Endothelial cell of umbilical vein (primary cell): ENCODE measurements at regions not wholly inside any gene's neighbourhood (a gene's known extent, or its start where the extent isn't known, plus 50 kb on each side); places are given as distances from the start of the nearest gene placed in this dataset.
"Not testable (repeated sequence)": the region's sequence is repeated elsewhere in the genome, so short reads cannot be mapped to it uniquely, and the experiment has no call there.

ENCODE experiments used
- BruUV-seq: library from RNA; stranded (reverse); fragments of 400-500 nt; replicated peaks from 2 replicates; lab custom pipeline; 2021; lab: Mats Ljungman, UMichigan
- CTCF ChIA-PET: fragments of 300-600, 350-600 bp; sonication (Branson Sonifier 250); formaldehyde crosslinking; loops from one replicate; lab custom pipeline; 2021; ENCODE audit warnings: antibody characterized with exemption, inconsistent platforms; lab: Charles Lee
- POLR2A ChIA-PET: fragments of 300-600, 350-600 bp; sonication (Branson Sonifier 250); formaldehyde crosslinking; loops from one replicate; lab custom pipeline; 2021; ENCODE audit warnings: antibody characterized with exemption, inconsistent platforms; lab: Charles Lee
- DNase-seq: peaks from one replicate; pipeline ENCODE4 v3.0.0-alpha.2; 2011; ENCODE audit warnings: low read depth, low spot score
- FAIRE-seq: peaks from 2 replicates; lab custom pipeline; 2011; peaks lifted over from hg19 to GRCh38; lab: Jason Lieb, UNC
- H2AFZ ChIP-seq: 2 replicates; pipeline ENCODE4 v1.6.0; 2012; ENCODE audit warnings: low read depth, low read length, control low read depth, inconsistent platforms
- H3K27ac ChIP-seq: 2 replicates; pipeline ENCODE4 v1.5.1; 2011; ENCODE audit warnings: low read depth, mild to moderate bottlenecking, control low read depth, low read length, moderate library complexity; ENCODE audit not compliant: insufficient read depth
- H3K27me3 ChIP-seq, 2 experiments: 2 replicates each; pipeline versions ENCODE4 v1.6.0 to v1.6.1; 2011; ENCODE audit warnings: low read length in 2 of 2, mixed read lengths in 1 of 2; ENCODE audit not compliant: control insufficient read depth in 2 of 2, insufficient read depth in 2 of 2
- H3K36me3 ChIP-seq, 2 experiments: 2 replicates in 1 of 2; 3 replicates in 1 of 2; pipeline ENCODE4 v1.5.1; 2011; ENCODE audit warnings: low read length in 2 of 2, mild to moderate bottlenecking in 1 of 2, moderate library complexity in 1 of 2; ENCODE audit not compliant: control insufficient read depth in 2 of 2, insufficient read depth in 2 of 2; ENCODE audit errors: extremely low read depth in 1 of 2
- H3K4me1 ChIP-seq: 3 replicates; pipeline ENCODE4 v1.5.1; 2011; ENCODE audit warnings: mild to moderate bottlenecking, low read length; ENCODE audit not compliant: control insufficient read depth, insufficient read depth; ENCODE audit errors: extremely low read depth
- H3K4me2 ChIP-seq: 2 replicates; pipeline ENCODE4 v1.6.1; 2011; ENCODE audit warnings: low read length, control low read depth, mixed read lengths; ENCODE audit not compliant: insufficient read depth
- H3K4me3 ChIP-seq, 3 experiments: fragments of 200-600 bp in 1 of 3; sonication (generic), shearing (Covaris generic) in 1 of 3; replicated peaks in 1 of 3; 2 replicates each; pipeline ENCODE4 v1.5.1; 2011 to 2016; ENCODE audit warnings: control low read depth in 3 of 3, low read length in 3 of 3, mild to moderate bottlenecking in 2 of 3, inconsistent platforms in 1 of 3, low read depth in 1 of 3, moderate library complexity in 1 of 3; ENCODE audit not compliant: insufficient read depth in 1 of 3
- H3K79me2 ChIP-seq: 2 replicates; pipeline ENCODE4 v1.6.0; 2012; ENCODE audit warnings: low read length, inconsistent platforms; ENCODE audit not compliant: control insufficient read depth, insufficient read depth
- H3K9ac ChIP-seq: replicated peaks from 2 replicates; pipeline ENCODE3; 2011; ENCODE audit warnings: low read length, control low read depth; ENCODE audit not compliant: insufficient read depth; ENCODE audit errors: extremely low read depth
- H3K9me1 ChIP-seq: replicated peaks from 3 replicates; pipeline ENCODE4 v1.6.0; 2011; ENCODE audit warnings: mild to moderate bottlenecking, low read length; ENCODE audit not compliant: control insufficient read depth, insufficient read depth; ENCODE audit errors: extremely low read depth
- H3K9me3 ChIP-seq: replicated peaks from 2 replicates; pipeline ENCODE4 v1.5.1; 2012; ENCODE audit warnings: low read length, inconsistent platforms; ENCODE audit not compliant: control insufficient read depth, insufficient read depth
- H4K20me1 ChIP-seq: replicated peaks from 2 replicates; pipeline ENCODE3; 2011; ENCODE audit warnings: mild to moderate bottlenecking, low read length; ENCODE audit not compliant: control insufficient read depth, insufficient read depth; ENCODE audit errors: extremely low read depth
- CTCF ChIP-seq, 2 donors: IDR thresholded peaks; 1 replicate in 1 of 2; 2 replicates in 1 of 2; pipeline ENCODE4 v1.5.1; 2011; ENCODE audit warnings: low read length in 2 of 2, mild to moderate bottlenecking in 2 of 2, moderate library complexity in 2 of 2, control low read depth in 1 of 2, inconsistent platforms in 1 of 2, low read depth in 1 of 2; ENCODE audit not compliant: insufficient read depth in 1 of 2; ENCODE audit errors: extremely low read depth in 1 of 2
- EZH2 ChIP-seq: IDR thresholded peaks from 2 replicates; pipeline ENCODE4 v1.6.1; 2012; ENCODE audit warnings: borderline replicate concordance, low read depth, mild to moderate bottlenecking, moderate library complexity, low read length, inconsistent platforms; ENCODE audit not compliant: severe bottlenecking
- FOS ChIP-seq: IDR thresholded peaks from 2 replicates; pipeline ENCODE4 v1.6.1; 2011; ENCODE audit warnings: mild to moderate bottlenecking, low read length, moderate library complexity, borderline replicate concordance; ENCODE audit not compliant: insufficient read depth
- GATA2 ChIP-seq: IDR thresholded peaks from 2 replicates; pipeline ENCODE4 v1.7.0; 2011; ENCODE audit warnings: low read depth, mild to moderate bottlenecking, moderate library complexity, mixed read lengths, low read length; ENCODE audit not compliant: insufficient read length, insufficient read depth
- JUN ChIP-seq: IDR thresholded peaks from 2 replicates; pipeline ENCODE4 v1.6.1; 2011; ENCODE audit warnings: borderline replicate concordance, low read depth; ENCODE audit not compliant: insufficient read length, insufficient read depth
- MAX ChIP-seq: IDR thresholded peaks from 2 replicates; pipeline ENCODE4 v1.6.1; 2011; ENCODE audit not compliant: insufficient read depth, insufficient read length
- MYC ChIP-seq: IDR thresholded peaks from one replicate; pipeline ENCODE4 v1.6.1; 2011; ENCODE audit warnings: mild to moderate bottlenecking, low read depth, low read length
- POLR2A ChIP-seq: IDR thresholded peaks from 2 replicates; pipeline ENCODE4 v1.6.1; 2012; ENCODE audit warnings: low read depth, mild to moderate bottlenecking, control low read depth, low read length
- POLR2AphosphoS5 ChIP-seq: IDR thresholded peaks from 2 replicates; pipeline ENCODE4 v1.6.1; 2012; ENCODE audit warnings: low read depth, mild to moderate bottlenecking, control low read depth, low read length, moderate library complexity; ENCODE audit not compliant: insufficient read depth
- dilution Hi-C: fragments of 300-500 bp; cut with MboI; formaldehyde crosslinking; loops from one replicate; pipeline ENCODE4 v1.15.0; 2019; ENCODE audit warnings: low sequenced_read_pairs; ENCODE audit not compliant: extremely low pct_ligation_motif_present
- intact Hi-C: fragments of 100-400 bp; cut with micrococcal nuclease; formaldehyde crosslinking; loops from one replicate; pipeline ENCODE4 v1.10.0; 2022

- no peak overlapping the region for H3K9ac ChIP-seq
- no peaks in the 10 kb centered on the region for H4K20me1 ChIP-seq
- no peaks in the 10 kb centered on the region for H3K9me3 ChIP-seq
- POLR2A ChIA-PET, result no interaction called here
- FAIRE-seq (no peak), DNase-seq (no peak)
- no peak overlapping the region for H3K27ac ChIP-seq
- no peaks in the 10 kb centered on the region for H3K79me2 ChIP-seq
- H3K4me2 ChIP-seq, result no peak overlapping the region
- H3K4me1 ChIP-seq, result peaks cover 14% of the 10 kb centered on the region
- CTCF ChIA-PET, result interaction anchor here (0.7 to 1.0 kb wide), 2 partner anchors 9 to 43 kb away, joined by 3 read pairs; no protein-coding TSS in a partner anchor
- H2AFZ ChIP-seq, result no peak overlapping the region
- H3K9me1 ChIP-seq, result no peaks in the 10 kb centered on the region
- dilution Hi-C loops, result no loop called here
- no TSS peak for BruUV-seq
- H3K4me3 ChIP-seq, result no peak overlapping the region
- H3K27me3 ChIP-seq, result no peaks in the 10 kb centered on the region
- TF ChIP-seq EZH2 (no peak), POLR2AphosphoS5 (no peak), POLR2A (no peak), JUN (no peak), FOS (no peak), CTCF (IDR thresholded peaks at IDR 0.05; ENCODE audit: extremely low read depth in 1 of 2, insufficient read depth in 1 of 2, low read depth in 1 of 2, low read length in 2 of 2) (no peak), GATA2 (no peak), MAX (no peak), MYC (no peak)
- H3K36me3 ChIP-seq, result no peaks in the 10 kb centered on the region
- intact Hi-C loops, result no loop called here
These were observed 155.8 kb downstream of the REEP3 start for GRCh38 chr10:63677001-63677400.

- H3K4me2 ChIP-seq, H3K36me3 ChIP-seq, dilution Hi-C loops, POLR2A ChIA-PET, H3K27ac ChIP-seq, H3K9me3 ChIP-seq, H2AFZ ChIP-seq, FAIRE-seq, H3K9ac ChIP-seq, H3K4me1 ChIP-seq, H3K79me2 ChIP-seq, H3K27me3 ChIP-seq, DNase-seq, H4K20me1 ChIP-seq, BruUV-seq, H3K4me3 ChIP-seq, intact Hi-C loops, H3K9me1 ChIP-seq: not testable (repeated sequence)
- CTCF ChIA-PET, result interaction anchor here (1.1 to 1.2 kb wide), 3 partner anchors 9 to 43 kb away, joined by 3 to 4 read pairs (median 4); no protein-coding TSS in a partner anchor
These were observed 159.3 kb downstream of the REEP3 start for GRCh38 chr10:63680545-63680944.
